Neural progenitor cell (in vitro differentiated cells): ENCODE measurements at regions not wholly inside any gene's neighbourhood (a gene's known extent, or its start where the extent isn't known, plus 50 kb on each side); places are given as distances from the start of the nearest gene placed in this dataset.

Experiments
- DNase-seq: peaks from one replicate; pipeline ENCODE4 v3.0.0-alpha.2; 2016; ENCODE audit warnings: low spot score
- H2AFZ ChIP-seq: fragments of 200-600 bp; sonication (generic); replicated peaks from 2 replicates; pipeline ENCODE4 v1.6.1; 2016; ENCODE audit warnings: antibody characterized with exemption
- H3F3A ChIP-seq: fragments of 200-600 bp; sonication (generic); 2 replicates; pipeline ENCODE4 v1.6.1; 2016; ENCODE audit warnings: antibody characterized with exemption, low read depth
- H3K27ac ChIP-seq: fragments of 200-600 bp; sonication (generic); 2 replicates; pipeline ENCODE4 v1.5.1; 2016; ENCODE audit warnings: mild to moderate bottlenecking
- H3K27me3 ChIP-seq: fragments of 200-600 bp; sonication (generic); 2 replicates; pipeline ENCODE4 v1.6.1; 2016; ENCODE audit warnings: mild to moderate bottlenecking, moderate library complexity
- H3K36me3 ChIP-seq: fragments of 200-600 bp; sonication (generic); 2 replicates; pipeline ENCODE4 v1.5.1; 2016
- H3K4me1 ChIP-seq: fragments of 200-600 bp; sonication (generic); 2 replicates; pipeline ENCODE4 v1.6.1; 2016; ENCODE audit warnings: mixed run types
- H3K4me2 ChIP-seq: fragments of 200-600 bp; sonication (generic); 2 replicates; pipeline ENCODE4 v1.6.1; 2016
- H3K4me3 ChIP-seq: fragments of 200-600 bp; sonication (generic); 2 replicates; pipeline ENCODE4 v1.5.1; 2016
- H3K79me2 ChIP-seq: fragments of 200-600 bp; sonication (generic); 2 replicates; pipeline ENCODE4 v1.6.1; 2016; ENCODE audit warnings: low read depth
- H3K9ac ChIP-seq: fragments of 200-600 bp; sonication (generic); 2 replicates; pipeline ENCODE4 v1.6.1; 2016
- H3K9me3 ChIP-seq: fragments of 200-600 bp; sonication (generic); 2 replicates; pipeline ENCODE4 v1.5.1; 2016; ENCODE audit warnings: low read depth
- H4K20me1 ChIP-seq: fragments of 200-600 bp; sonication (generic); 2 replicates; pipeline ENCODE4 v1.6.1; 2016; ENCODE audit warnings: low read depth
- H3K27ac Mint-ChIP-seq: 3 replicates; pipeline ENCODE4 v1.8.0; 2021; ENCODE audit warnings: mixed read lengths
- H3K27me3 Mint-ChIP-seq: 2 replicates; pipeline ENCODE4 v1.8.0; 2022; ENCODE audit warnings: low read depth, mild to moderate bottlenecking, inconsistent platforms, moderate library complexity, mixed read lengths; ENCODE audit not compliant: insufficient read depth
- H3K36me3 Mint-ChIP-seq: 3 replicates; pipeline ENCODE4 v1.8.0; 2021; ENCODE audit warnings: mixed read lengths
- H3K4me1 Mint-ChIP-seq: 3 replicates; pipeline ENCODE4 v1.8.0; 2021; ENCODE audit warnings: mixed read lengths
- H3K4me3 Mint-ChIP-seq: 3 replicates; pipeline ENCODE4 v1.8.0; 2021; ENCODE audit warnings: mild to moderate bottlenecking, moderate library complexity, mixed read lengths
- H3K9me3 Mint-ChIP-seq: 3 replicates; pipeline ENCODE4 v1.8.0; 2020; ENCODE audit warnings: mixed read lengths
- EZH2 ChIP-seq: fragments of 200-600 bp; sonication (generic); IDR thresholded peaks from 2 replicates; pipeline ENCODE4 v1.6.1; 2017; ENCODE audit warnings: antibody characterized with exemption, mild to moderate bottlenecking, moderate library complexity
- EZH2phosphoT487 ChIP-seq: fragments of 200-600 bp; sonication (generic); IDR thresholded peaks from 2 replicates; pipeline ENCODE4 v1.6.1; 2017; ENCODE audit warnings: antibody characterized with exemption
- TF ChIP-seq, protein P1 (sequence below): fragments of 200-600 bp; sonication (generic); IDR thresholded peaks from 2 replicates; pipeline ENCODE4 v1.5.1; 2017; ENCODE audit warnings: antibody characterized with exemption, mild to moderate bottlenecking

DNA sequence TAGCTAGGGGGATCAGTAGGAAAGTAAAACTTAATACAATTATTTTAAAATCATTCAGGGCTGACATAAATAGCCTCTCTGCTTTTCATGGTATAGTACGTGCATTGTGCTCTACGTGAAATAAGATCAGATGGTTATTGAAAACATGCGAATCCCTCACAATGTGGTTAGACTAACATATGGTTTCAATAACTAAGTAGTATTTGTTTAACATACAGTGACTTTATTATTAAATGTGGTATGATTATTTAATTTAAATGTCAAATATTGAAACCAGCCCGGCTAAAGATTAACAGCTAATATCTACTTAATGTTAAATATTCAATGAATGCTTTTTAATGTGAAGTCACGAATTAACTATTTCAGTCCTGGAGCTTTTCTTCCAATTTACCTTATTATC is 473.9 kb upstream of the THBS1 start:
- no peaks in the 10 kb centered on the region for H3K27me3 Mint-ChIP-seq
- H3K4me3 ChIP-seq = no peak overlapping the region
- no peaks in the 10 kb centered on the region for H3K27me3 ChIP-seq

DNA sequence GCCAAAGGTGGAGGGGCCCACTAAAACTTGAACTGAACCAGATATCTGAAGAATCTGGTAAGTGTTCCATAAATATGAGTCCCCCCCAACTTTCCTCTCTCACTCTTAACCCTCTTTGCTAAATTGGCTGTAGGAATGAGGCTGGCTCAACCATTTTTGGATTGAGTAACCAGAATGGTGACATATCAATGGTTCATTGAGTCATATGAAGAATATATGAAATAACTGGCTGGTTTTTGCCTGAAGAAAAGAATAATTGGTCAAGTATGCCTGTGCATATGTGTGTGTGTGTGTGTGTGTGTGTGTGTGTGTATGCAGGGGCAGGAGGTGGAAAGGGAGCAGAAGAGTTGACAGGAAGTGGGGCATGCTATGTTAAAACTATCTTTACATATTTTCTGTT is 472.9 kb upstream of the THBS1 start:
- H3K9ac ChIP-seq = no peak overlapping the region
- H3K79me2 ChIP-seq = no peaks in the 10 kb centered on the region
- H3F3A ChIP-seq = no peaks in the 10 kb centered on the region
- no peaks in the 10 kb centered on the region for H3K36me3 ChIP-seq
- no peaks in the 10 kb centered on the region for H3K4me1 Mint-ChIP-seq
- H3K27ac Mint-ChIP-seq = no peak overlapping the region
- no peak overlapping the region for H3K4me2 ChIP-seq
- H2AFZ ChIP-seq = no peak overlapping the region
- no peaks in the 10 kb centered on the region for H3K9me3 Mint-ChIP-seq
- no peak for DNase-seq
- no peak overlapping the region for H3K4me3 Mint-ChIP-seq
- TF ChIP-seq, protein P1, sequence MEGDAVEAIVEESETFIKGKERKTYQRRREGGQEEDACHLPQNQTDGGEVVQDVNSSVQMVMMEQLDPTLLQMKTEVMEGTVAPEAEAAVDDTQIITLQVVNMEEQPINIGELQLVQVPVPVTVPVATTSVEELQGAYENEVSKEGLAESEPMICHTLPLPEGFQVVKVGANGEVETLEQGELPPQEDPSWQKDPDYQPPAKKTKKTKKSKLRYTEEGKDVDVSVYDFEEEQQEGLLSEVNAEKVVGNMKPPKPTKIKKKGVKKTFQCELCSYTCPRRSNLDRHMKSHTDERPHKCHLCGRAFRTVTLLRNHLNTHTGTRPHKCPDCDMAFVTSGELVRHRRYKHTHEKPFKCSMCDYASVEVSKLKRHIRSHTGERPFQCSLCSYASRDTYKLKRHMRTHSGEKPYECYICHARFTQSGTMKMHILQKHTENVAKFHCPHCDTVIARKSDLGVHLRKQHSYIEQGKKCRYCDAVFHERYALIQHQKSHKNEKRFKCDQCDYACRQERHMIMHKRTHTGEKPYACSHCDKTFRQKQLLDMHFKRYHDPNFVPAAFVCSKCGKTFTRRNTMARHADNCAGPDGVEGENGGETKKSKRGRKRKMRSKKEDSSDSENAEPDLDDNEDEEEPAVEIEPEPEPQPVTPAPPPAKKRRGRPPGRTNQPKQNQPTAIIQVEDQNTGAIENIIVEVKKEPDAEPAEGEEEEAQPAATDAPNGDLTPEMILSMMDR = no peak
- no peaks in the 10 kb centered on the region for H3K9me3 ChIP-seq
- no peak overlapping the region for H3K4me3 ChIP-seq
- H4K20me1 ChIP-seq = no peaks in the 10 kb centered on the region
- no peaks in the 10 kb centered on the region for H3K27me3 ChIP-seq
- no peaks in the 10 kb centered on the region for H3K27me3 Mint-ChIP-seq
- no peak overlapping the region for H3K27ac ChIP-seq
- H3K4me1 ChIP-seq = no peaks in the 10 kb centered on the region
- H3K36me3 Mint-ChIP-seq = no peaks in the 10 kb centered on the region

More for the DNA sequence above, 473.9 kb upstream of the THBS1 start:
- Mint-ChIP-seq H3K27ac (no peak overlapping the region), H3K9me3 (no peaks in the 10 kb centered on the region), H3K36me3 (no peaks in the 10 kb centered on the region), H3K4me3 (no peak overlapping the region), H3K4me1 (no peaks in the 10 kb centered on the region)
- DNase-seq = no peak
- no peaks in the 10 kb centered on the region for H3F3A ChIP-seq
- no peaks in the 10 kb centered on the region for H3K36me3 ChIP-seq
- H3K9ac ChIP-seq = no peak overlapping the region
- H3K4me1 ChIP-seq = no peaks in the 10 kb centered on the region
- H3K9me3 ChIP-seq = no peaks in the 10 kb centered on the region
- H4K20me1 ChIP-seq = no peaks in the 10 kb centered on the region
- no peak overlapping the region for H3K4me2 ChIP-seq
- H3K27ac ChIP-seq = no peak overlapping the region
- no peaks in the 10 kb centered on the region for H3K79me2 ChIP-seq
- H2AFZ ChIP-seq = no peak overlapping the region
- TF ChIP-seq, protein P1 = no peak
- TF ChIP-seq EZH2phosphoT487 (no peak), EZH2 (no peak)

DNA sequence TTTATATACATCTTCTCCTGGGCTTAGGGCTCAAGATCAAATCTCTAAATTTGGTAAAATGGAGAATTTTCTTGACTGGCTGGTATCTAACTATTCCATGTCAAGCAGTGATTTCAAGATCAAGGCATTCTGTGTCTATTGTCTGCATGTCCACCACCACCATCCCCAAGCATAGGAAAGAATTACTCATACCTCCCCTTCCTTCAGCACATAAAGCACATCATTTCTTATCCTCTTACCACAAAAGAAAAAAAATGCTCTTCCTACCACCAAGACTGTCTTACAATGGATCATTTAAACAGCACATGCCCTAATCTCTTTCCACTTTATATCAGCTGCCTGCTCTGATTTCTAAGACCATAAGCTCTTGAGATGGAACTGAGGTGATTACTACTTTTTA is 470.5 kb upstream of the THBS1 start:
- Histone ChIP-seq H3K4me1 (no peaks in the 10 kb centered on the region), H3K27me3 (no peaks in the 10 kb centered on the region), H3K9me3 (no peaks in the 10 kb centered on the region), H3K36me3 (no peaks in the 10 kb centered on the region), H3K27ac (no peak overlapping the region), H3K4me3 (no peak overlapping the region), H3F3A (no peaks in the 10 kb centered on the region), H3K9ac (no peak overlapping the region), H2AFZ (no peak overlapping the region), H3K4me2 (no peak overlapping the region), H3K79me2 (no peaks in the 10 kb centered on the region), H4K20me1 (no peaks in the 10 kb centered on the region)
- Mint-ChIP-seq H3K4me3 (no peak overlapping the region), H3K27ac (no peak overlapping the region), H3K4me1 (peaks cover 2% of the 10 kb centered on the region), H3K27me3 (no peaks in the 10 kb centered on the region), H3K36me3 (no peaks in the 10 kb centered on the region), H3K9me3 (no peaks in the 10 kb centered on the region)
- TF ChIP-seq EZH2 (no peak), EZH2phosphoT487 (no peak)
- TF ChIP-seq, protein P1 = no peak
- no peak for DNase-seq

DNA sequence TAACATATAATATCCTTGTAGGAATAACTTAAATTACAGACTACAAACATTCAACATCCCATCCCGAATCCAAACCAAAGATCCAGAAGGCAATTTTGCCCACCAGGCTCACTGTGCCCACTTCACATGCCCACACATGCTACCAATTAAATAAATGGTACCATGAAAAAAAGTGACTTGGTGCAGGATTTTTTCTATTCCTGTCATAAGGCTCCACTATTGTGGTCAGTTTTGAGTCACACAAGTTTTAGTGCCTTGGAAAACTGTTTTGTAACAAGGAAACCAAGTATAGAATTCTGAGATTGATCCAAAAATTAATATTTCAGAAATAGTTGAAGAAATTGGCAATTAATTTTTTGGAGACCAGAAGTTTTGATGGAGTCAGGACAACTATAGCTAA is 470.1 kb upstream of the THBS1 start:
- H3K4me1 ChIP-seq = no peaks in the 10 kb centered on the region
- Mint-ChIP-seq H3K36me3 (no peaks in the 10 kb centered on the region), H3K4me3 (no peak overlapping the region), H3K27me3 (no peaks in the 10 kb centered on the region), H3K4me1 (peaks cover 2% of the 10 kb centered on the region), H3K27ac (no peak overlapping the region), H3K9me3 (no peaks in the 10 kb centered on the region)
- H2AFZ ChIP-seq = no peak overlapping the region
- no peak for DNase-seq
- TF ChIP-seq EZH2 (no peak), EZH2phosphoT487 (no peak)
- TF ChIP-seq, protein P1 = no peak
- H3K9me3 ChIP-seq = no peaks in the 10 kb centered on the region
- no peak overlapping the region for H3K9ac ChIP-seq
- H3K27me3 ChIP-seq = no peaks in the 10 kb centered on the region
- H3K36me3 ChIP-seq = no peaks in the 10 kb centered on the region
- H3K79me2 ChIP-seq = no peaks in the 10 kb centered on the region
- H3K27ac ChIP-seq = no peak overlapping the region
- H3K4me3 ChIP-seq = no peak overlapping the region
- H3F3A ChIP-seq = no peaks in the 10 kb centered on the region
- no peak overlapping the region for H3K4me2 ChIP-seq
- no peaks in the 10 kb centered on the region for H4K20me1 ChIP-seq
